ENCODE measurements at regions not wholly inside any gene's neighbourhood (a gene's known extent, or its start where the extent isn't known, plus 50 kb on each side); places are given as distances from the start of the nearest gene placed in this dataset.
"Not testable (repeated sequence)": the region's sequence is repeated elsewhere in the genome, so short reads cannot be mapped to it uniquely, and the experiment has no call there.

DNA sequence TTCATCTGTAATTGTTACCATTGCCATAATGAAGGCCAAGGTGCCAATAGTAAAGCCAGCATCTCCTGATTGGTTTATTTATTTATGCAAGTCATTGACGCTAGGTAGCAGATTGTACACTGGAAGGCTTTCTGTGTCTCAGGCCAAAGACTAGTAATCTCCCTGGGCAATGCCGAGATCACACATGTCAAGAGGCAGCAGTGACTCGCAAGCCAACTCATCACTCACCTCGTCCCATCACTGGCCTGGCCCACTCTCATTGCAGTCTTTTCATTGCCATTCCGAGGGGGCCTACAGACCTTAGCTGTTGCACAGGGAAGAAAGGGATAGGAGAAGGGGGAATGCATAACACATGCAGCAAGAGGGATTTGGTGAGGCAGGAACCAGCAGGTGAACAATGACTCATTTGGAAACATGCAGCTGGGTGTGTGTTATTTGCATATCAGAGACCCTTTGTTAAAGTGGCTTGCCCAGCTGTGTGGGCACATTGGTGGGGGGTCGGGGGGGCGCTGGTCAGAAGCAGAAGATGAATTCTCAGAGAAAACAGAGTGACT is 448.7 kb upstream of the HNRNPA3 start:
- DNase-seq (ENCODE audit: low read depth in 2 of 2), result no peak

DNA sequence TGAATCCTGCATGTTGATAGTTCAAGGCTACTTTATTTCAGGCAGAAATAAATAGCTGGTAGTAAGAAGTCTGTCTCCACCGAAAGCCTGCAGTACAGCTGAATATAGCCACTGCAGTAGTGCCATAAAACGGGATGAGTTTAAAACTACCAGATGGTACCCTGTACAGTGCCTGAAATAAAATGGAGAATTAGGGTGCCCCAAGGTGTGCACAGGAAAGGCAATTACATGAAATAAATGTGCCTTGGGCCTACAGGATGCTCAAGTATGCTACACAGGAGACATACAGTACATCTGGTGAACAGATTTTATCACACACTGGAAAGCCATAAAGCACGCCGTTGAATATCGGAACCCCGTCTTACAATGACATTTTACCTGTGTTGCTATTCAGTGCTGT is 447.7 kb upstream of the HNRNPA3 start:
- DNase-seq (ENCODE audit: low read depth in 2 of 2), result no peak

- no peak for DNase-seq (ENCODE audit: low read depth in 2 of 2)
Observed at GRCh38 chr2:176766005-176766404, 446.6 kb upstream of the HNRNPA3 start.

DNA sequence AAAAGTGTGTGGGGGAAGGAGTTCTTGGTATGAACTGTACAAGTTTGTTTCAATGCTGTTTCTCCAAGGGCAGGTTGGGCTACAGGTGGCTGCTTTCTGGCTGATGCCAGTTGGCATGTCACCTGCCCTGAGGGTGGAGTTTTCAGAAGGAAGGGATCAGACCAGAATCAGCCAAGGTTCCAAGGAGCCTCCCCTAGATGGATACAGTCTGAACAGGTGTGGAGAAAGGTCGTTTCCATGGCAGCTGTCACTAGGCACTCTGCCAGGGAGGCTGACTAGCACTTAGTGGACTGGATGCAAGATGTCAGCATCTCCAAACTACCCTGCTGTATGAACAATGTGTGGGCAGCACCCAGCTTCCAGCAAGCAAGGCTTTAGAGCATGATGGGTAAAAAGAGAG is 444.4 kb upstream of the HNRNPA3 start:
- DNase-seq (ENCODE audit: low read depth in 2 of 2), result no peak

DNA sequence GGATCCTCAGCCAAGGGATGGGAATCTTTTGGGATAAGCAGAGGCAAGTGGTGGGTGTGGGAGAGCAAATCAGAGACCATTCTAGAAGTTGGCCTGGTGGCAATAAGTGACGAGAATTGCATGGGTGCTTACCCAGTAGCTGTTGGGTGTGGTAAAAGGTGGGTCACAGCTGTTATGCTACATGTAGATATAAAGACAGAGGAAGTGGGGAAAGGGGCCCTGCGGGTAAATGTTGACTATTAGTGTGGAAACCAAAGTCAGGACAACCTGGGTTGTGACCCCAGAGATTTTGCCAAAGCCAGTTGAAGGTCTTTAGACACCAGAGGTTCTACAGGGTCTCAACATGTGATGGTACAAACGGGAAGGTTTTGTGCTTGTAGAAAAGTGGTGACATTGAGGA is 443.6 kb upstream of the HNRNPA3 start:
- DNase-seq (ENCODE audit: low read depth in 2 of 2), result no peak

- no peak for DNase-seq (ENCODE audit: low read depth in 2 of 2)
Observed at GRCh38 chr2:176769499-176770370, 442.9 kb upstream of the HNRNPA3 start.

DNA sequence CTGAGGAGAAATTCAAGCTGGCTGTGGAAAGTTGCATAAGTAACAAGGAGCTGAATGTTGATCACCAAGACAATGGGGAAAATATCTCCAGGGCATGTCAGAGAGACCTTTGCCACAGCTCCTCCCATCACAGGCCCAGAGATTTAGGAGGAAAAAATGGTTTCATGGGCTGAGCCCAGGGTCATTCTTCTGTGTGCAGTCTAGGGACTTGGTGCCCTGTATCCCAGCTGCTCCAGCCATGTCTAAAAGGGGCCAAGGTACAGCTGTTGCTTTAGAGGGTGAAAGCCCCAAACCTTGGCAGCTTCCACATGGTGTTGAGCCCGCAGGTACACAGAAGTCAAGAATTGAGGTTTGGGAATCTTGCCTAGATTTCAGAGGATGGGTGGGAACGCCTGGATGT is 439.8 kb upstream of the HNRNPA3 start:
- DNase-seq (ENCODE audit: low read depth in 2 of 2), result no peak

DNA sequence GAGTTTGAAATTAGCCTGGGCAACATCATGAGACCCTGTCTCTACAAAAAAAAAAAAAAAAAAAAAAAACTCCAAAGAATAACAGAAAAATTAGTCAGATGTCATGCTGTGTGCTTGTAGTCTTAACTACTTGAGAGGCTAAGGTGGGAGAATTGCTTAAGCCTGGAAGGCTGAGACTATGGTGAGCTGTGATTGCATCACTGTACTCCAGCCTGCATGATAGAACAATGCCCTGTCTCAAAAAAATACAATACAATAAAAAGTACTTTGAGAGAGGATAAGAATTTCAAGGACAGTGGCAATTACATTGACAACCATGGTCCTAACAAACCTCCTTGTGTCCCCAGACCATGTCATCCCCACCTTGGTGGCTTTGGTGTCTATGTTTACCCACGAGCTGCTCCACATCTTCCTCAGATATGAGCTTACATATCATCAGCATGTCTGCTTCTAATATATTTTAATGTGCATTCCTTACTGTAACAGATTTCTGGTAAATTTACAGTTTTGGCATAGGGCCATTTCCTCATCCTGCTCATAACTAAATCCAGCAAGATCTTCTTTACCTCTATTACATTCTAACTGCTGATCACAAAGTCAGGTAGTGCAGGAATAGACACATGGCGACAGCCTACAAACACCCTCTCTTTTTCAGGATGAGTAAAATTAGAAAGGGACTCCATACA is 437.7 kb upstream of the HNRNPA3 start:
- no peak for DNase-seq (ENCODE audit: low read depth in 2 of 2)

DNA sequence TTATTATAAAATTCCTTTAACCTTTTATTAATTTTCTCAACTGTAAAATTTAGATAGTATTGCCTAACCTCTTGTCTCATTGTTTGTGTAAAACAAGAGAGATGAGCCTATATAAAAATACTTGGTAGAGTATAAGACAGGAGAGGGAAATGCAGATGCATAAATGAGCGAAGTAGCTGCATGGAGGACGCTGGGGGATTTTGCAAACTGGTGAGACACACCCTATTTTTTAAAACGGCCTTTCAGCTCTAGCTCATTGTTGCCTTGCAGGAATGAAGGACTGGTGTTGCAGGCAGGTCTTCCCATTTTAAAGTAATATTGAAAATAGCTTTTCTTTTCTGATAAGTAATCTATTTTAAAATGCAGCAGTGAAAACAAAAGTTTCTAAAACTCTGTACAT is 435.3 kb upstream of the HNRNPA3 start:
- DNase-seq (ENCODE audit: low read depth in 2 of 2), result no peak

DNA sequence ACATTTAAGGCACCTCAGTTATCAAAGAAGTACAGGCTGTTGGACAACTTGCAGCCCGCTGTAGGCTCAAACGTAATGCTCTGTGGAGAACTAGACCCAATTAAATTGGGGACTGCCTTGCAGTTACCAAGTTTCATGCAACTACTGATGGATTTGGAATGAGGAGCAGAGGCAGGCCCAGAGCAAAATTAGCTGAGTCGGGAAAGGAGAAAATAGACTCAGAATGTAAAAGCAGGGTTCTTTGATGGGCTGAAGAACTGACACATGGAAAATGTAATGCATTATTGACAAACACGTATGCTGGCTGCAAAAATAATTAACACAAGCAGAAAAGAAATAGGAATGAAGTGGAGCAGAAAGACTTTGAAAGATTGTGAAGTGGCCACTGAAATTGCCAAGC is 432.7 kb upstream of the HNRNPA3 start:
- no peak for DNase-seq (ENCODE audit: low read depth in 2 of 2)

DNA sequence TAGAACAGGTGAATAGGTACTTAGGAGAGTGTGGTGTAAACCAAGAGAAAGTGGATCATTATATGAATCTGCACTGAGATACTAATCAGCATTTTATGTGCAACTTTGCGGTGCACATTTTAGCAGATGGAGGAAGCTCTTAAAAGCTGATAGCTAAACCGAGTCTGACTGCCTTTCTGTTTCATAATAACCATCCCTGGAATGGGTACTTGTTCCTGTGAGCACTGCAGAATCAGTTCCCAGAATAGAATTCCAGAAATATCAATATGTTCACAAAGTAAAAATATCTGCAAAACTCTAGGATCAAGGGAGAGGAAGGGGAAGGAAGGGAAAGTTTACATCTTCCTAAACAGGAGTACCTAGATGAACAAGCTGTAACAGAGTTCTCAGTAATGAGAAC is 432.2 kb upstream of the HNRNPA3 start:
- DNase-seq (ENCODE audit: low read depth in 2 of 2), result no peak

DNA sequence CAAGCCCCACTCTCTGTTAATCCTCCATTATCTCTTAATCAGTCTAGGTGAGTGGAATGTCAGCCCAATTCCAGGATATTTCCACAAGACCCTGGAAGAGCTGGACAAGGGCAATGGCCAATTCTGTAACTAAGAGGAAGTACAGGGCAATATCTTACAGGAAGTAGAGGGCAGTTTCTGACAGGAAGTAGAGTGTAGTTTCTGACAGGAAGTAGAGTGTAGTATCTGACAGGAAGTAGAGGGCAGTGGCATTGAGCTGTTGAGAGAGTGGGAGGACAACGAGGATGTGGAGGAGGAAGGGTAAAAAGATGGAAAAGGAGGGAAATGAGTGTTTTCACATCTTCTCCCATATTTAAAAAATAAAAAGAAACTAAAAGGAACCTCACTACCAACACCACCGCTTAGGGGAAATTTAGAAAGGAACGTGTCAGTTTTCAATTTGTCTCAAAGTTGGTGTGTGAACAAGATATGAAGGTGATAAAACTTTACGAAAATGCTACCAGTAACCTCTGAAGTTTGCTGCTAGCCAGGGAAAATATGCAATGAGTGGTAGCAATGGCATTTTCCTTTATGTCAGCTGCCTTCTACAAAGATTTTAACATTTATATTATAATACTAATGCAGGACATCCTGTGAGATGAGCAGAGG is 430.9 kb upstream of the HNRNPA3 start:
- DNase-seq (ENCODE audit: low read depth in 2 of 2), result no peak

- DNase-seq (ENCODE audit: low read depth in 2 of 2), result no peak
Observed at GRCh38 chr2:176784633-176785200, 427.9 kb upstream of the HNRNPA3 start.

GRCh38 chr2:176789751-176790150 is 422.8 kb upstream of the HNRNPA3 start:
- DNase-seq (ENCODE audit: low read depth in 2 of 2), result no peak

DNA sequence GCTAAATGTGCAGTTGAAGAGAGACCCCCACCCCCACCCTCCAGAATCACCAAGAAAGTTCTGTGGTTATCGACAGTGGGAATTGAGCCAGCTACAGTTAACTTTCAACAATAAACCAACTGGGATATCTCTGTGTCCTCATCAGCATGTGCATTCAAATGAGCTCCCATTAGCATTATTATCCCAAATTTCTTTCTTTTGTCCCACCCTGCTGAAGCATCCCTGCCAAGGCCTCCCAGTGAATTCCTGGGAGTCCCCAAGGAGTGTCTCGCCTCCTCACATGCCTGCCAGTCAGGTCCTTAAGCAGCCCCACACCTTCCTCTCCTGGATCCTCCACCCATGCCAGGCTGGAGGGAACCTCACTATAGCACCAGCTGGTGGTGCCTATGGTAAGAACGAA is 422.1 kb upstream of the HNRNPA3 start:
- no peak for DNase-seq (ENCODE audit: low read depth in 2 of 2)

DNA sequence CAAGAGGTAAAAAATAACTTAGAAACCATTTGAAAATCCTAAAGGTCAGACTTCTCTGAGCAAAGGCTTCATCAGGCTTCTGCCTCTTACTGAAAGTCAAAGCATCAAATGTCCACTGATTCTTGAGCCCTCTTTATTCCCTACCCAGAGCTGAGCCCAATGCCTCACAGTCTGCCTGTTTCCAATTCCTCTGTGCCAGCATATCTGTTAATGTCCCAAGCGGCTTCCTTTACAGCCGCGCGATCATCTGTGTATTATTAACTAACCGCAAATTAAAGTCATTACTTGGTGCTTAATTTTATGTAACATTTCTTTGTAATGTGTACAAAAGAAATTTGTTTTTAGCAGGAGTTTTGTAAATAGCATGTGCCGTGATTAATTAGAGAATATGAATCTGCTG is 418.8 kb upstream of the HNRNPA3 start:
- DNase-seq (ENCODE audit: low read depth in 2 of 2), result no peak

- DNase-seq (ENCODE audit: low read depth in 2 of 2), result no peak
Observed at GRCh38 chr2:176794392-176794791, 418.2 kb upstream of the HNRNPA3 start.

DNA sequence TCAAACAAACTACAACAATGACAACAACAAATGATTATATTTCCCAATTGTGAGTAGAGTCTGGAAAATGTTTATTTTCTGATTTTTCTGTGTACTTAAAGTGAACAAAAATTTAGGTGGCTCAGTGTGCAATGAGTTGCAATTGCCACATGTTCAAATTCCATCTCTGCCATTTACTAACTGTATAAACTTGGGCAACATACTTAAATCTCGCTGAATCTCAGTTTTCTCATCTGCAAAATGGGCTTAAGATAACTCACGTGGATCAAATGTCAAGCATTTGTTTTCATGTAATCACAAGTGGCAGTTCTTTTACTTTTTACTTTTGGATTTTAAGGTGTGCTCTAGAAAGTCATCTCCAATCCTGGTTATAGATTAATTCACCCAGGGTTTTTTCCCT is 416.8 kb upstream of the HNRNPA3 start:
- DNase-seq (ENCODE audit: low read depth in 2 of 2), result no peak

- not testable (repeated sequence) for DNase-seq (ENCODE audit: low read depth in 2 of 2)
Observed at GRCh38 chr2:176796677-176797076, 415.9 kb upstream of the HNRNPA3 start.

- DNase-seq (ENCODE audit: low read depth in 2 of 2), result no peak
Observed at GRCh38 chr2:176804392-176804791, 408.2 kb upstream of the HNRNPA3 start.

DNA sequence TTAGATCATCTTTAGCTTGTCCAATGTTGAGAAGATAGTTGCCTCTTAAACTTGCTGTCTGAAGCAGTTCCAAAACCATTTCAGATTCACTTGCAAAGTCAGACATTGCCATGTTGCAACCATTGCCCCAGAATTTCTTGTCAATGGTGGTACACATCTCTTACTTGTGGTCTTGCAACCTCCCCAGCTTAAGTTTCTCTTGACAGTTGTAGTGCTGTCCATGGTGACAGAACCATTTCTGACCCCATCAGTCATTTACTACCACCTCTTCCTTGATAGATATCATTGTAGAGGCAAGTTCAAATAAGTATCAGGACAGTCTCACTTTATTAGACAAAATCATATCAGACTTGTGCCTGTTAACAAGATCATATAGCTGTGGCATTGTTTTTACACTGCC is 407.2 kb upstream of the HNRNPA3 start:
- no peak for DNase-seq (ENCODE audit: low read depth in 2 of 2)

DNA sequence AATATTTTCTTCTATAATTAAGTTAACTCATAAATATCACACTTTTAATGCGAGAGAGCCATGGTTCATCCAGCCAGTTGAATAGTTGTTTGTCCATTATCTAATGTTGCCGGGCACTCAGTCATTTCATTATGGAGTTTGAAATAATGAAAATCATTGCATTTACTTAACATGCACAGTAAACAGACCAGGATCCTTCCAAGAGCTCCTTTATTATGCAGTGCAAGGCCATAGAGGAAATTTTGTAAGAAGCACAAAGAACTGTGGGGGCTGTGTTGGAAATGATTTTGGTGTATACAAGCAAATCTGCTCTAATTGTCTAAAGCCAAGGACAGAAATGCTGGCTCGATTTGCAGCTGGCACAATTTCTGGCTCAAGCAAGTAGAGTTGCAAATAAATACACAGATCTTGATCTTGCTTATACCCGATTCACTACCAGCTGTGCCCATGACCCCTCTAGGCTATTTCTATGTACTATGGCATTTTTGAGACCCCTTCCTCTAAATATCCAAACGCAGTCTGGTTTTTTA is 400.3 kb upstream of the HNRNPA3 start:
- no peak for DNase-seq (ENCODE audit: low read depth in 2 of 2)
